GM12873 (cell line): ENCODE measurements at regions not wholly inside any gene's neighbourhood (a gene's known extent, or its start where the extent isn't known, plus 50 kb on each side); places are given as distances from the start of the nearest gene placed in this dataset.

Experiments used
- TF ChIP-seq, protein P1 (sequence below): IDR thresholded peaks from 2 replicates; pipeline ENCODE4 v1.5.1; 2012; ENCODE audit warnings: low read depth, mild to moderate bottlenecking, moderate library complexity, low read length, control low read depth; ENCODE audit not compliant: insufficient read depth; ENCODE audit errors: missing control alignments

DNA sequence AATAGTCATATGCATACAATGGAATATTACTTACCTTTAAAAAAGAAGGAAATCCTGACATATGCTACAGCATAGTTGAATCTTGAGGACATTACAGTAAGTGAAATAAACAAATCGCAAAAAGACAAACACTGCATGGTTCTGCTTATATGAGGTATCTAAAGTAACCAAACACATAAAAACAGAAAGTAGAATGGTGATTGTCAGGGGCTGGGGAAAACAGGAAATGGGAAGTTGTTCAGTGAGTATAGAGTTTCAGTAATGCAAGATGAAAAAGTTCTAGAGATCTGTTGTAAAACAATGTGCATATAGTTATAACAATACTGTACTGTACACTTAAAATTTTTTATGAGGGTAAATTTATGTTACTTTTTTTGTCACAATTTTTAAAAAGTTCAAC is 219.4 kb downstream of the KLF5 start:
- TF ChIP-seq, protein P1, sequence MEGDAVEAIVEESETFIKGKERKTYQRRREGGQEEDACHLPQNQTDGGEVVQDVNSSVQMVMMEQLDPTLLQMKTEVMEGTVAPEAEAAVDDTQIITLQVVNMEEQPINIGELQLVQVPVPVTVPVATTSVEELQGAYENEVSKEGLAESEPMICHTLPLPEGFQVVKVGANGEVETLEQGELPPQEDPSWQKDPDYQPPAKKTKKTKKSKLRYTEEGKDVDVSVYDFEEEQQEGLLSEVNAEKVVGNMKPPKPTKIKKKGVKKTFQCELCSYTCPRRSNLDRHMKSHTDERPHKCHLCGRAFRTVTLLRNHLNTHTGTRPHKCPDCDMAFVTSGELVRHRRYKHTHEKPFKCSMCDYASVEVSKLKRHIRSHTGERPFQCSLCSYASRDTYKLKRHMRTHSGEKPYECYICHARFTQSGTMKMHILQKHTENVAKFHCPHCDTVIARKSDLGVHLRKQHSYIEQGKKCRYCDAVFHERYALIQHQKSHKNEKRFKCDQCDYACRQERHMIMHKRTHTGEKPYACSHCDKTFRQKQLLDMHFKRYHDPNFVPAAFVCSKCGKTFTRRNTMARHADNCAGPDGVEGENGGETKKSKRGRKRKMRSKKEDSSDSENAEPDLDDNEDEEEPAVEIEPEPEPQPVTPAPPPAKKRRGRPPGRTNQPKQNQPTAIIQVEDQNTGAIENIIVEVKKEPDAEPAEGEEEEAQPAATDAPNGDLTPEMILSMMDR, result no peak

DNA sequence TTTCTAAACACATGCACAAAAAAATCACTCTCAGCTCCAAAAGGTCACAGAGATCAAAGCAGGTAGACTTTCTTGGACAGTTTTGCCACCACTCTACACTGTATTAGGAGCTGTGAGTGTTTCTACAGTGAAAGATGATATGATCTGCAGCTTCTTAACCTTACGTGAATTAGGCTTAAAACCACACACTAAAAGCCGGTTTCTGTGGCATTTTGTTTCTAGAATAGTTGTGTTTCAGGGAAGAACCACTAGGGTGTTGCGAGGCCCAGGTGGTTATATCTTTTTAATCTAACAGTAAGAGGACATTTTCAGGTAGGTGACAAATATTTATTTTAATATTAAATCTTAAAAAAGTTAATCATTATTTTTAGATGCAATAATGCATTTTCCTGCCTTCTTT is 216.4 kb downstream of the KLF5 start:
- TF ChIP-seq, protein P1, result no peak

DNA sequence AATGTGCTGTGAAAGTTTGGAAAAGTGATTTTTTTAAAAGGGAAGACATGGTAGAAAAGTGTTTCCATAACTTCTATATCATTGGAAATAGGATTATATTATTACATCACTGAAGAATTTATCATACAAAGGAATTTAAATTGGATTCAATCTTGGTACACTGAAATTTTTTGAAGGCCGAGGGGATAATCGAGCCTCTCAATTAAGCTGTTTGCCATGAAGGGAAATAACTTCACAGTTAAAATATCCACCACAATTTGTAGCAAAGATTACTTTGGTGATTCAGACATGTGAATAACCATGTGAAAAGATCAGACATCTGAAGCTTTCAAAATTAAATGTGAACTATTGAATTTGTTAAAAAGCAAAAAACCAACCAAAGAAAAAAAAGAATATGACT is 215.3 kb downstream of the KLF5 start:
- TF ChIP-seq, protein P1, result no peak

DNA sequence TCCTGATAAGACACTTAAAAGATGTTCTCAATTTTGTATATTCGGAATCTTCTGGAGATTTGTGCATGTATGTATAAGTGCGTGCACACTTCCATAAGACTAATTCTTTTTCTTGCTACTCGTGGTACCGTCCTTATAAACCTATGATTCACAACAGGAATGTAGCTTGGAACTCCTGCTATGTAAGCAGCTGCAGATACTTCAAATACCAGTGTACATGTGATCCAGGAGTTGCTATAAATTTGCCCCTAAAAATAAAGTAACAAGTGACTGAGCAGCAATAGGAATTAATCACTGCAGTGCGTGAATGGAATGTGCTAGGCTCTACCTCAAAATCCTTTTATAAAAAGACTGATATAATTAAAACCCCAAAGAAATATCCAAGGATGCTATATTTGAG is 214.9 kb downstream of the KLF5 start:
- TF ChIP-seq, protein P1, result no peak

GRCh38 chr13:73273276-73273675 is 214.5 kb downstream of the KLF5 start:
- TF ChIP-seq, protein P1, result no peak

GRCh38 chr13:73272831-73273230 is 214.0 kb downstream of the KLF5 start:
- TF ChIP-seq, protein P1, result no peak

DNA sequence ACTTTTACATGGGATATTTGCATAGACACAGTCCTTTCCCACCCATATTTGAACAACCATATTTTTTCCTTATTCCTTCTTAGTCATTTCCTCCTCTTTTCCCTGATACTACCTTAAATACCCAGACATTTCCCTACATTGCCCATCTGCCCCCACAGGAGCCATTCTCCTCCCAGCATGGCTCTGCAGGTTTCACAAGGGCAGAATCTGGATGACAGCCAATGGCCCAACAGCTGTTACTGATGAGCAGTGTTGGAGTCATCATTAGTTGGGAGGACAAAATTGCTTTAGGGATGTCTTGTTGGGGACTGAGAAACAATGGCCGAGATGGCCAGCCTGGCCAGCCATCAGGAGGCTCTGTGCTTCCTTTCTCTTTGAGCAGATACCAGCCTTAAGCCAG is 209.5 kb downstream of the KLF5 start:
- TF ChIP-seq, protein P1, result no peak
